ENCODE measurements at regions not wholly inside any gene's neighbourhood (a gene's known extent, or its start where the extent isn't known, plus 50 kb on each side); places are given as distances from the start of the nearest gene placed in this dataset.

DNA sequence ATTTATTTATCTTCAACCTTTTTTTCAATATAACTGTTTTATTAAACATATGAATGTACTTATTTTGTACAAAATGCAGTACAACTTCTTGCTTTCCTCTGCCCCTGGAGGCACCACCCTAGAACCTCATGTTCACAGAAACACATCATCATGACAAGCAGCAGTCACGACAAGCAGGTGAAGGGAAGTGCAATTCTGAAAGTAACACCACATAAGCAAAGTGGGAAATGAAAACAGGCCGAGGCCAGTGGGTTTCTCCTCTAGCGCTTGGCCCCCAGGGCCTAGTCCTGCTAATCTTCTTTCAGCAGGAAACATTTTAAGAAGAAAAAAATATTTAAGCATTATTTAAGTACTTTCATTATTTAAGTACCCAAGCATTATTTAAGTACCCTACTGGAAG lies 598.1 kb downstream of the SH2D4B start (continued):
- TF ChIP-seq, protein P1, sequence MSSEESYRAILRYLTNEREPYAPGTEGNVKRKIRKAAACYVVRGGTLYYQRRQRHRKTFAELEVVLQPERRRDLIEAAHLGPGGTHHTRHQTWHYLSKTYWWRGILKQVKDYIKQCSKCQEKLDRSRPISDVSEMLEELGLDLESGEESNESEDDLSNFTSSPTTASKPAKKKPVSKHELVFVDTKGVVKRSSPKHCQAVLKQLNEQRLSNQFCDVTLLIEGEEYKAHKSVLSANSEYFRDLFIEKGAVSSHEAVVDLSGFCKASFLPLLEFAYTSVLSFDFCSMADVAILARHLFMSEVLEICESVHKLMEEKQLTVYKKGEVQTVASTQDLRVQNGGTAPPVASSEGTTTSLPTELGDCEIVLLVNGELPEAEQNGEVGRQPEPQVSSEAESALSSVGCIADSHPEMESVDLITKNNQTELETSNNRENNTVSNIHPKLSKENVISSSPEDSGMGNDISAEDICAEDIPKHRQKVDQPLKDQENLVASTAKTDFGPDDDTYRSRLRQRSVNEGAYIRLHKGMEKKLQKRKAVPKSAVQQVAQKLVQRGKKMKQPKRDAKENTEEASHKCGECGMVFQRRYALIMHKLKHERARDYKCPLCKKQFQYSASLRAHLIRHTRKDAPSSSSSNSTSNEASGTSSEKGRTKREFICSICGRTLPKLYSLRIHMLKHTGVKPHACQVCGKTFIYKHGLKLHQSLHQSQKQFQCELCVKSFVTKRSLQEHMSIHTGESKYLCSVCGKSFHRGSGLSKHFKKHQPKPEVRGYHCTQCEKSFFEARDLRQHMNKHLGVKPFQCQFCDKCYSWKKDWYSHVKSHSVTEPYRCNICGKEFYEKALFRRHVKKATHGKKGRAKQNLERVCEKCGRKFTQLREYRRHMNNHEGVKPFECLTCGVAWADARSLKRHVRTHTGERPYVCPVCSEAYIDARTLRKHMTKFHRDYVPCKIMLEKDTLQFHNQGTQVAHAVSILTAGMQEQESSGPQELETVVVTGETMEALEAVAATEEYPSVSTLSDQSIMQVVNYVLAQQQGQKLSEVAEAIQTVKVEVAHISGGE (CRISPR knock-in tag; IDR thresholded peaks at IDR 0.05): no peak
- TF ChIP-seq, protein P2, sequence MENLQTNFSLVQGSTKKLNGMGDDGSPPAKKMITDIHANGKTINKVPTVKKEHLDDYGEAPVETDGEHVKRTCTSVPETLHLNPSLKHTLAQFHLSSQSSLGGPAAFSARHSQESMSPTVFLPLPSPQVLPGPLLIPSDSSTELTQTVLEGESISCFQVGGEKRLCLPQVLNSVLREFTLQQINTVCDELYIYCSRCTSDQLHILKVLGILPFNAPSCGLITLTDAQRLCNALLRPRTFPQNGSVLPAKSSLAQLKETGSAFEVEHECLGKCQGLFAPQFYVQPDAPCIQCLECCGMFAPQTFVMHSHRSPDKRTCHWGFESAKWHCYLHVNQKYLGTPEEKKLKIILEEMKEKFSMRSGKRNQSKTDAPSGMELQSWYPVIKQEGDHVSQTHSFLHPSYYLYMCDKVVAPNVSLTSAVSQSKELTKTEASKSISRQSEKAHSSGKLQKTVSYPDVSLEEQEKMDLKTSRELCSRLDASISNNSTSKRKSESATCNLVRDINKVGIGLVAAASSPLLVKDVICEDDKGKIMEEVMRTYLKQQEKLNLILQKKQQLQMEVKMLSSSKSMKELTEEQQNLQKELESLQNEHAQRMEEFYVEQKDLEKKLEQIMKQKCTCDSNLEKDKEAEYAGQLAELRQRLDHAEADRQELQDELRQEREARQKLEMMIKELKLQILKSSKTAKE (IDR thresholded peaks at IDR 0.05; ENCODE audit: low read depth, poor library complexity, severe bottlenecking): peak; percentile 23
- peak; percentile 100 for TF ChIP-seq ZBED1 (IDR thresholded peaks at IDR 0.05; ENCODE audit: borderline replicate concordance)
- TF ChIP-seq MEF2A (IDR thresholded peaks at IDR 0.05; ENCODE audit: insufficient read depth, low read depth, low read length): no peak
- TF ChIP-seq FOXK2 (IDR thresholded peaks at IDR 0.05): no peak
- TF ChIP-seq, protein P3, sequence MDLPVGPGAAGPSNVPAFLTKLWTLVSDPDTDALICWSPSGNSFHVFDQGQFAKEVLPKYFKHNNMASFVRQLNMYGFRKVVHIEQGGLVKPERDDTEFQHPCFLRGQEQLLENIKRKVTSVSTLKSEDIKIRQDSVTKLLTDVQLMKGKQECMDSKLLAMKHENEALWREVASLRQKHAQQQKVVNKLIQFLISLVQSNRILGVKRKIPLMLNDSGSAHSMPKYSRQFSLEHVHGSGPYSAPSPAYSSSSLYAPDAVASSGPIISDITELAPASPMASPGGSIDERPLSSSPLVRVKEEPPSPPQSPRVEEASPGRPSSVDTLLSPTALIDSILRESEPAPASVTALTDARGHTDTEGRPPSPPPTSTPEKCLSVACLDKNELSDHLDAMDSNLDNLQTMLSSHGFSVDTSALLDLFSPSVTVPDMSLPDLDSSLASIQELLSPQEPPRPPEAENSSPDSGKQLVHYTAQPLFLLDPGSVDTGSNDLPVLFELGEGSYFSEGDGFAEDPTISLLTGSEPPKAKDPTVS (IDR thresholded peaks at IDR 0.05; ENCODE audit: low read depth, low read length): no peak
- TF ChIP-seq SMAD1 (IDR thresholded peaks at IDR 0.05; ENCODE audit: low read depth, partially characterized antibody): no peak
- no peak for TF ChIP-seq NFYA (IDR thresholded peaks at IDR 0.05; ENCODE audit: borderline replicate concordance, low read depth, low read length)
- TF ChIP-seq NBN (IDR thresholded peaks at IDR 0.05): 0 out of 2 replicates have a peak, but pooled peaks have one; percentile 52
- TF ChIP-seq NR2F1 (conservative IDR thresholded peaks at IDR 0.05): no peak
- TF ChIP-seq, protein P4, sequence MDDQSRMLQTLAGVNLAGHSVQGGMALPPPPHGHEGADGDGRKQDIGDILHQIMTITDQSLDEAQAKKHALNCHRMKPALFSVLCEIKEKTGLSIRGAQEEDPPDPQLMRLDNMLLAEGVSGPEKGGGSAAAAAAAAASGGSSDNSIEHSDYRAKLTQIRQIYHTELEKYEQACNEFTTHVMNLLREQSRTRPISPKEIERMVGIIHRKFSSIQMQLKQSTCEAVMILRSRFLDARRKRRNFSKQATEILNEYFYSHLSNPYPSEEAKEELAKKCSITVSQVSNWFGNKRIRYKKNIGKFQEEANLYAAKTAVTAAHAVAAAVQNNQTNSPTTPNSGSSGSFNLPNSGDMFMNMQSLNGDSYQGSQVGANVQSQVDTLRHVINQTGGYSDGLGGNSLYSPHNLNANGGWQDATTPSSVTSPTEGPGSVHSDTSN (IDR thresholded peaks at IDR 0.05; ENCODE audit: insufficient replicate concordance, low read depth, low read length): no peak
- TF ChIP-seq, protein P5, sequence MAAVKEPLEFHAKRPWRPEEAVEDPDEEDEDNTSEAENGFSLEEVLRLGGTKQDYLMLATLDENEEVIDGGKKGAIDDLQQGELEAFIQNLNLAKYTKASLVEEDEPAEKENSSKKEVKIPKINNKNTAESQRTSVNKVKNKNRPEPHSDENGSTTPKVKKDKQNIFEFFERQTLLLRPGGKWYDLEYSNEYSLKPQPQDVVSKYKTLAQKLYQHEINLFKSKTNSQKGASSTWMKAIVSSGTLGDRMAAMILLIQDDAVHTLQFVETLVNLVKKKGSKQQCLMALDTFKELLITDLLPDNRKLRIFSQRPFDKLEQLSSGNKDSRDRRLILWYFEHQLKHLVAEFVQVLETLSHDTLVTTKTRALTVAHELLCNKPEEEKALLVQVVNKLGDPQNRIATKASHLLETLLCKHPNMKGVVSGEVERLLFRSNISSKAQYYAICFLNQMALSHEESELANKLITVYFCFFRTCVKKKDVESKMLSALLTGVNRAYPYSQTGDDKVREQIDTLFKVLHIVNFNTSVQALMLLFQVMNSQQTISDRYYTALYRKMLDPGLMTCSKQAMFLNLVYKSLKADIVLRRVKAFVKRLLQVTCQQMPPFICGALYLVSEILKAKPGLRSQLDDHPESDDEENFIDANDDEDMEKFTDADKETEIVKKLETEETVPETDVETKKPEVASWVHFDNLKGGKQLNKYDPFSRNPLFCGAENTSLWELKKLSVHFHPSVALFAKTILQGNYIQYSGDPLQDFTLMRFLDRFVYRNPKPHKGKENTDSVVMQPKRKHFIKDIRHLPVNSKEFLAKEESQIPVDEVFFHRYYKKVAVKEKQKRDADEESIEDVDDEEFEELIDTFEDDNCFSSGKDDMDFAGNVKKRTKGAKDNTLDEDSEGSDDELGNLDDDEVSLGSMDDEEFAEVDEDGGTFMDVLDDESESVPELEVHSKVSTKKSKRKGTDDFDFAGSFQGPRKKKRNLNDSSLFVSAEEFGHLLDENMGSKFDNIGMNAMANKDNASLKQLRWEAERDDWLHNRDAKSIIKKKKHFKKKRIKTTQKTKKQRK (IDR thresholded peaks at IDR 0.05; ENCODE audit: low read depth, low read length): no peak
- no peak for TF ChIP-seq SP1 (IDR thresholded peaks at IDR 0.05; ENCODE audit: low read depth, low read length)
- TF ChIP-seq FOS (IDR thresholded peaks at IDR 0.05; ENCODE audit: borderline replicate concordance, extremely low read depth, insufficient read length): no peak
- TF ChIP-seq ZNF274 (IDR thresholded peaks at IDR 0.05; ENCODE audit: insufficient read depth, insufficient read length): no peak
